HCT116 (cell line): ENCODE measurements at regions not wholly inside any gene's neighbourhood (a gene's known extent, or its start where the extent isn't known, plus 50 kb on each side); places are given as distances from the start of the nearest gene placed in this dataset.

Source experiments
- ATAC-seq: fragments of 200-7000 bp; cut with Tn5 transposase; 2 replicates; pipeline ENCODE4 v1.9.1; 2020; ENCODE audit warnings: mild to moderate bottlenecking, moderate library complexity
- BruUV-seq: library from RNA; stranded (reverse); fragments of 400-500 nt; replicated peaks from 2 replicates; lab custom pipeline; 2021; lab: Mats Ljungman, UMichigan
- CTCF ChIA-PET: fragments of 300-600 bp; sonication (Branson Sonifier 250); formaldehyde crosslinking; loops from one replicate; lab custom pipeline; 2021; ENCODE audit warnings: antibody characterized with exemption; lab: Charles Lee
- POLR2A ChIA-PET: fragments of 300-600, 350-600 bp; sonication (Branson Sonifier 250); formaldehyde crosslinking; loops from one replicate; lab custom pipeline; 2021; ENCODE audit warnings: antibody characterized with exemption; lab: Charles Lee
- RAD21 ChIA-PET, 2 experiments: fragments of 300-600 bp; sonication (Branson Sonifier 250); formaldehyde crosslinking; loops; one replicate each; lab custom pipeline; 2023; ENCODE audit warnings: low total read pairs in 2 of 2; ENCODE audit not compliant: uncharacterized antibody in 2 of 2, unreplicated experiment in 2 of 2, low non-redundant PET in 1 of 2; lab: Charles Lee
- DNase-seq: peaks from one replicate; pipeline ENCODE4 v3.0.0-alpha.2; 2010; ENCODE audit warnings: low read depth, low spot score
- H2AFZ ChIP-seq: fragments of 200-600 bp; shearing (Covaris generic), sonication (generic); 2 replicates; pipeline ENCODE4 v1.6.1; 2017; ENCODE audit warnings: low read depth, mixed run types, mixed read lengths, antibody characterized with exemption, low read length; ENCODE audit not compliant: poor library complexity, severe bottlenecking
- H3K27ac ChIP-seq: 2 replicates; pipeline ENCODE4 v1.5.1; 2012; ENCODE audit warnings: low read depth, low read length
- H3K27me3 ChIP-seq: fragments of 200-600 bp; sonication (generic); 2 replicates; pipeline ENCODE4 v1.6.1; 2016; ENCODE audit warnings: mixed run types, low read length, mixed read lengths; ENCODE audit not compliant: insufficient read depth
- H3K36me3 ChIP-seq, 2 experiments: fragments of 200-500 bp in 1 of 2; fragments of 200-600 bp in 1 of 2; sonication (Bioruptor generic) in 1 of 2; sonication (generic) in 1 of 2; 2 replicates each; pipeline versions ENCODE4 v1.5.1 to v1.6.1; 2014 to 2016; ENCODE audit warnings: low read length in 2 of 2, inconsistent platforms in 1 of 2, mixed read lengths in 1 of 2, mixed run types in 1 of 2; ENCODE audit not compliant: insufficient read depth in 2 of 2, control insufficient read depth in 1 of 2
- H3K4me1 ChIP-seq, 2 experiments: fragments of 200-600 bp in 1 of 2; sonication (generic) in 1 of 2; 2 replicates each; pipeline versions ENCODE4 v1.5.1 to v1.6.1; 2012 to 2017; ENCODE audit warnings: low read length in 2 of 2, inconsistent platforms in 1 of 2, mild to moderate bottlenecking in 1 of 2, mixed read lengths in 1 of 2, mixed run types in 1 of 2, moderate library complexity in 1 of 2; ENCODE audit not compliant: insufficient read depth in 2 of 2, control insufficient read depth in 1 of 2
- H3K4me2 ChIP-seq: fragments of 200-600 bp; sonication (generic); 2 replicates; pipeline ENCODE4 v1.6.1; 2017; ENCODE audit warnings: mixed run types, low read length, mixed read lengths
- H3K4me3 ChIP-seq, 2 experiments: fragments of 200-600 bp in 1 of 2; sonication (generic) in 1 of 2; replicated peaks in 1 of 2; 2 replicates each; pipeline ENCODE4 v1.5.1; 2011 to 2016; ENCODE audit warnings: low read length in 2 of 2, control low read depth in 1 of 2, low read depth in 1 of 2, mild to moderate bottlenecking in 1 of 2, mixed read lengths in 1 of 2, mixed run types in 1 of 2
- H3K79me2 ChIP-seq: fragments of 200-600 bp; sonication (generic); 2 replicates; pipeline ENCODE4 v1.6.1; 2017; ENCODE audit warnings: mild to moderate bottlenecking, mixed run types, low read length, moderate library complexity, mixed read lengths; ENCODE audit not compliant: insufficient read depth
- H3K9ac ChIP-seq: fragments of 200-600 bp; sonication (generic); 2 replicates; pipeline ENCODE4 v1.6.1; 2016; ENCODE audit warnings: low read length, mixed read lengths
- H3K9me2 ChIP-seq: fragments of 200-600 bp; sonication (generic), shearing (Covaris generic); 2 replicates; pipeline ENCODE4 v1.6.1; 2017; ENCODE audit warnings: mixed run types, mild to moderate bottlenecking, moderate library complexity; ENCODE audit not compliant: insufficient read depth
- H3K9me3 ChIP-seq, 2 experiments: fragments of 200-500 bp in 1 of 2; fragments of 200-600 bp in 1 of 2; sonication (Bioruptor generic) in 1 of 2; sonication (generic) in 1 of 2; 2 replicates each; pipeline ENCODE4 v1.6.1; 2014 to 2017; ENCODE audit warnings: low read length in 2 of 2, mixed read lengths in 2 of 2, inconsistent platforms in 1 of 2, low read depth in 1 of 2, mild to moderate bottlenecking in 1 of 2, mixed run types in 1 of 2, moderate library complexity in 1 of 2; ENCODE audit not compliant: control insufficient read depth in 1 of 2, insufficient read depth in 1 of 2
- H4K20me1 ChIP-seq: fragments of 200-600 bp; sonication (generic), shearing (Covaris generic); 2 replicates; pipeline ENCODE4 v1.6.1; 2017; ENCODE audit warnings: mixed run types, mild to moderate bottlenecking, moderate library complexity; ENCODE audit not compliant: insufficient read depth
- CEBPB ChIP-seq: IDR thresholded peaks from 2 replicates; pipeline ENCODE4 v1.6.1; 2012; ENCODE audit warnings: low read depth
- CTCF ChIP-seq, 3 experiments: fragments of 200-600 bp in 1 of 3; sonication (generic) in 1 of 3; IDR thresholded peaks in 2 of 3; conservative IDR thresholded peaks in 1 of 3; 2 replicates each; pipeline ENCODE4 v1.5.1; 2012 to 2017; ENCODE audit warnings: low read depth in 2 of 3, low read length in 2 of 3, antibody characterized with exemption in 1 of 3, borderline replicate concordance in 1 of 3, control low read depth in 1 of 3, mild to moderate bottlenecking in 1 of 3, mixed read lengths in 1 of 3, mixed run types in 1 of 3, moderate library complexity in 1 of 3; ENCODE audit not compliant: insufficient read depth in 1 of 3
- EGR1 ChIP-seq: IDR thresholded peaks from 2 replicates; pipeline ENCODE4 v1.6.1; 2012; ENCODE audit warnings: low read depth
- ELF1 ChIP-seq: IDR thresholded peaks from 2 replicates; pipeline ENCODE4 v1.6.1; 2012; ENCODE audit warnings: low read depth, borderline replicate concordance
- EZH2 ChIP-seq: fragments of 200-600 bp; sonication (generic); IDR thresholded peaks from 2 replicates; pipeline ENCODE4 v1.6.1; 2017; ENCODE audit warnings: antibody characterized with exemption, mixed run types
- FOSL1 ChIP-seq: IDR thresholded peaks from 2 replicates; pipeline ENCODE4 v1.6.1; 2012; ENCODE audit warnings: low read depth
- MAX ChIP-seq: IDR thresholded peaks from 2 replicates; pipeline ENCODE4 v1.6.1; 2012
- POLR2AphosphoS5 ChIP-seq: IDR thresholded peaks from 2 replicates; pipeline ENCODE4 v1.6.1; 2011; ENCODE audit warnings: mild to moderate bottlenecking, low read depth, low read length, moderate library complexity
- RAD21 ChIP-seq: IDR thresholded peaks from 2 replicates; pipeline ENCODE4 v1.6.1; 2012; ENCODE audit warnings: low read depth, mild to moderate bottlenecking
- REST ChIP-seq: IDR thresholded peaks from 2 replicates; pipeline ENCODE4 v1.6.1; 2012; ENCODE audit warnings: low read depth
- SRF ChIP-seq: IDR thresholded peaks from 2 replicates; pipeline ENCODE4 v1.6.1; 2012; ENCODE audit warnings: low read depth
- TCF7L2 ChIP-seq: IDR thresholded peaks from 2 replicates; pipeline ENCODE4 v1.7.0; 2011; ENCODE audit warnings: borderline replicate concordance, inconsistent platforms; ENCODE audit not compliant: insufficient read depth, insufficient read length; ENCODE audit errors: extremely low read depth
- ZBTB33 ChIP-seq: IDR thresholded peaks from 2 replicates; pipeline ENCODE4 v1.6.1; 2011; ENCODE audit warnings: mild to moderate bottlenecking, low read length, moderate library complexity; ENCODE audit not compliant: insufficient replicate concordance; ENCODE audit errors: extremely low read depth
- ZFX ChIP-seq: fragments of 450-650 bp; IDR thresholded peaks from 2 replicates; pipeline ENCODE4 v1.6.1; 2017
- ZNF274 ChIP-seq: fragments of 200-500 bp; sonication (Bioruptor generic); IDR thresholded peaks from 2 replicates; pipeline ENCODE4 v1.6.1; 2014; ENCODE audit warnings: mild to moderate bottlenecking, low read depth, low read length, inconsistent platforms
- intact Hi-C: fragments of 100-400 bp; cut with micrococcal nuclease; formaldehyde crosslinking; loops from 2 replicates; pipeline ENCODE4 v1.10.0; 2022

GRCh38 chr6:88445188-88445965, 279.2 kb upstream of the CNR1 start:
- intact Hi-C loops: no loop called here
- no TSS peak for BruUV-seq
- H3K79me2 ChIP-seq: no peaks in the 10 kb centered on the region
- RAD21 ChIA-PET: no interaction called here
- H3K27me3 ChIP-seq: peaks cover 43% of the 10 kb centered on the region
- H3K4me3 ChIP-seq: no peak overlapping the region
- H3K4me2 ChIP-seq: no peak overlapping the region
- H3K9me3 ChIP-seq: no peaks in the 10 kb centered on the region
- no peak overlapping the region for H3K9ac ChIP-seq
- no peak for TF ChIP-seq EGR1
- no peak for TF ChIP-seq ZFX
- no peak for TF ChIP-seq SRF
- no peak for TF ChIP-seq POLR2AphosphoS5
- no peak for TF ChIP-seq ZNF274
- no peak for TF ChIP-seq CEBPB
- no peak for TF ChIP-seq FOSL1
- TF ChIP-seq CTCF (IDR thresholded peaks at IDR 0.05 in 2 of 3, conservative IDR thresholded peaks at IDR 0.05 in 1 of 3; ENCODE audit: borderline replicate concordance in 1 of 3, insufficient read depth in 1 of 3, low read depth in 2 of 3, low read length in 2 of 3): no peak
- no peak for TF ChIP-seq ZBTB33
- no peak for TF ChIP-seq MAX
- no peak for TF ChIP-seq REST
- TF ChIP-seq EZH2: no peak
- no peak for TF ChIP-seq ELF1
- no peak for TF ChIP-seq TCF7L2
- no peak for TF ChIP-seq RAD21
- ATAC-seq: no peak
- no peak overlapping the region for H3K27ac ChIP-seq
- POLR2A ChIA-PET: no interaction called here
- CTCF ChIA-PET: no interaction called here
- no peaks in the 10 kb centered on the region for H3K4me1 ChIP-seq
- H4K20me1 ChIP-seq: no peaks in the 10 kb centered on the region
- no peak overlapping the region for H2AFZ ChIP-seq
- no peak for DNase-seq
- no peaks in the 10 kb centered on the region for H3K9me2 ChIP-seq
- H3K36me3 ChIP-seq: no peaks in the 10 kb centered on the region
